Stimulated activated CD4-positive, alpha-beta T cell treated with anti-CD3 and anti-CD28 coated beads, Interleukin-1b, Interleukin-23, amount 100 ng/mL, for 48 hours (primary cell): ENCODE measurements at regions not wholly inside any gene's neighbourhood (a gene's known extent, or its start where the extent isn't known, plus 50 kb on each side); places are given as distances from the start of the nearest gene placed in this dataset.

Experiments used
- DNase-seq: peaks from one replicate; pipeline ENCODE4 v3.0.0-alpha.2; 2020

DNA sequence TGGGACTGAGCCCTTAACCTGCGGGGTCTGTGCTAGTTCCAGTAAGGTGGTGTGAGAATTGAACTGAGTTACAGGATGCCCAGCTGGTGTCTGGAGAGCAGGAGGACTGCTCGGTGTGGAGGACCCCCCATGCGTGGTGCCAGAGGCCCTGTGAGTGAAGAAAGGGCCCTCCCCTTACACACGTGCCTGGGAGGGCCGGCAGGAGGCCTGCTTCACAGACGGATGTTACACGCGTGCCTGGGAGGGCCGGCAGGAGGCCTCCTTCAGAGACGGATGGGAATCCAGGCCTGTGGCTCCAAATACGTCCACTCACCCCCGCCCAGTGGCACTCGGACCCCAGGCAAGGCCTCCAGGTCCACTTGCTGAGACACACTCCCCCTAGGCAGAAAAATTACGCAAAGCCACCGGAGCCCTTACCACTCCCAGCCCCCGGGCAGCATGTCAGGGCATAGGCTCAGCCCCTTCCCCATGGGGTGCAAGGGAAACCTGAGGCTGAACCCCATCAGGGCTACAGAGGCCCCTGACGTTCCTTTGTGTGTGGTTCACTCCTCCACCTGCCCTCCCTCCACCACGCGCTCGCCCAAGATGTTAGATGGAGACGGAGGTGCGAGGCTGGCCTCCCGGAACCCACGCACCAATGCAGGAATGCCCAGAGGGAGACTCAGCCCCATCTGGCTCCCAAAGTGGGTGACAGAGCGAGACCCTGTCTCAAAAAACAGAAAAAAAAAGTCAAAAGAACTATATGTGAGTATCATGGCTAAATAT, 227.8 kb downstream of the BRD1 start:
- no peak for DNase-seq

DNA sequence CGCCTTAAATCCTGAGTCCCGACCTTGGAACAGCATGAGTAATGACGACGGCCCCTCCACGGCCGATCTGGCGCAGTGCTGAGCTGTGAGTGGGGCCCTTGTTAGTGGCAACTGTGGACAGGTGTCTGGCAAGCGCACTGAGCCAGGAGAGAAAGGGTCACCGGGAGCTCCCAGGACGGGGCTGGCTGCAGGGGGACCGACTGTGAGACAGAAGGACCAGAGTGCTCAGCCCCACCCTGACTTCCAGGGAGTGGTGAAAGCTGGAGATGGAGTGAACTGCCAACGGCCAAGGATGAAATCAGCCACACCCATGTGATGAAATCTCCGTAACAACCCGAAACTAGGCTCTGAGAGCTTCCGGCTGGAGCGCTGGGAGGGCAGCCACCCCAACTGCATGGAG, 228.6 kb downstream of the BRD1 start:
- no peak for DNase-seq

DNA sequence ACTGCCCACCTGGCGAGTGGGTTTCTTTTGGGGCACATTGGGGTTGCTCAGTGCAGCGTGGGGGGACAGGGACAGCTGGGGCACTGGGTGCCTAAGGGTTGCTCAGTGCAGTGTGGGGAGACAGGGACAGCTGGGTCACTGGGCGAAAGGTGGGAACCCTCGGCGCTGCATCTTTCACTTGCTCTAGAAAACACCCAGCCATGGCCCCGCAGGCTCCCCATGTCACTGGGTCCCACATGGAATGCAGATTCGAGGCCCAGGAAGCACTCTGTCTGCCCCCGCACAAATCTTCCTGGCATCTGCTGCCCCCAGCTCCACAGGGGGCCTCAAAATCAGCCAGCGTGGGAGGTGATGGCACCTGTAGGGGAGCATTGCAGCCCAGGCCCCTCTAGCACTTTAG, 229.3 kb downstream of the BRD1 start:
- DNase-seq = no peak

DNA sequence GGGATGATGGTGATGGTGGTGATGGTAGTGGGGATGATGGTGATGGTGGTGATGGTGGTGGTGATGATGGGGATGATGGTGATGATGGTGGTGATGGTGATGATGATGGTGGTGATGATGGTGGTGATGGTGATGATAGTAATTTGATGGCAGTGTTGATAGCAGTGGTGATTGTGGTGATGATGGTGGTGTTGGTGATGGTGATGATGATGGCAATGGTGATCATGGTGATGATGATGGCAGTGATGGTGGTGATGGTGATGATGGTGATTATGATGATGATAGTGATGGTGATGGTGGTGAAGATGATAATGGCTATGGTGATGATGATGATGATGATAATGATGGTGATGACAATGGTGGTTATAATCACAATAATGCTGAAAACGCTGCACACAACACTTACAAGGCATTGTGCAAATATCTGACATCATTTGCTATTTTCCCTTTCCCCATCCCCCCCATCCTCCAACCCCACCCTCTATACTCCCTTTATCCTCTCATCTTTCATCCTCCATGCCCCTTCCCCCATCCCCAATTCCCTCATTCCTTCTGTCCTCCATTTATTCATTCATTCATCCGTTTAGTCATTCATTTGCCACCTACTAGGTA, 230.1 kb downstream of the BRD1 start:
- no peak for DNase-seq

DNA sequence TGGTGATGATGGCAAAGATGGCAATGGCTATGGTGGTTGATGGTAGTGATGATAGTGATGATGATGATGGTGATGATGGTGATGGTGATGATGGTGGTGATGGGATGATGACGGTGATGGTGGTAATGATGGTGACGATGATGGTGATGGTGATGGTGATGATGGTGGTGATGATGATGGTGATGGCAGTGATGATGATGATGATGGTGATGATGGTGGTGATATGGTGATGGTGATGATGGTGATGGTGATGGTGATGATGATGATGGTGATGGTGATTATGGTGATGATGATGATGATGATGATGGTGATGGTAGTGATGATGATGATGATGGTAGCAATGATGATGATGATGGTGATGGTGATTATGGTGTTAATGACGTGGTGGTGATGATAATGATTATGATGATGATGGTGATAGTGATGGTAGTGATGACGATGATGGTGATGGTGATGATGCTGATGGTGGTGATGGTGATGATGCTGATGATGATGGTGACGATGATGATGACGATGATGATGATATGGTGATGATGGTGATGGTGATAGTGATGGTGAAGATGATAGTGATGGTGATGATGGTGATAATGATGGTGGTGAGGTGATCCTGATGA, 232.1 kb downstream of the BRD1 start:
- DNase-seq = no peak

DNA sequence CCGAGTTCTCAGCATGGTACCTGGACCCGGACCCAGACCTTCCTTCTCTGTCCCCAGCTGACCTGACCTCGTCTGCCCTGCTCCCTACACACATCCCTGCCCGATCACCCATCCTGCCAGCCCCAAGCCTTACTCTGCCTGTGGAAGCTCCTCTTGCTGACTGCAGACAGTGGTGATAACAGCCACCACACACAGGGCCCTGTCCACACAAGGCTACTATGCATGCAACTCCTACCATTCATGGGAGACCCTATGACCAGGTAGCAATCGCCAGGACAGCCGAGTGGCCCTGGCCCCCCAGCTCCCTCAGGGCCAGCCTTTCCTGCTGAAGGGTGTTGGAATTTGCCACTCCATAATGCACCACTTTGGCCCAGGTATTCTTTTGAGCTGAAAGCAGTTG, 233.6 kb downstream of the BRD1 start:
- DNase-seq = no peak

DNA sequence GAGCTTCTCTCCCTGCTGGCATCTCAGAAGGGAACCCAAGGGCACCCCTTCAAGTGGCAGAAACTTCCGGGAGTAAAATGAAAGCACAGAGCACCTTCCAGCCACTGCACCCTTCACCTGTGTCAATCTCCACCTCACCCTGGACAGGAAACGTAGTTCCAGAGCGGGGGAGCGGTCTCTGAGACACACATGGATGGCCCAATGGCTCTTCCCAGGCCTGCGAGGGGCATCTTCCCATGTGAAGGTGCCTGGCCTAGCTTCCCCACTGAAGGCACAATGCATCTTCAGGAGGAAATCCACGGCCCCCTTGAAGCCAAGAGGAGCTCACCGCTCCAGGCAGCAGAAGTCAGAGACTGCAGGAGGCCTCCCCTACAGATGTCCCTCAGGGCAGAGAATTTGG, 234.2 kb downstream of the BRD1 start:
- DNase-seq = no peak

DNA sequence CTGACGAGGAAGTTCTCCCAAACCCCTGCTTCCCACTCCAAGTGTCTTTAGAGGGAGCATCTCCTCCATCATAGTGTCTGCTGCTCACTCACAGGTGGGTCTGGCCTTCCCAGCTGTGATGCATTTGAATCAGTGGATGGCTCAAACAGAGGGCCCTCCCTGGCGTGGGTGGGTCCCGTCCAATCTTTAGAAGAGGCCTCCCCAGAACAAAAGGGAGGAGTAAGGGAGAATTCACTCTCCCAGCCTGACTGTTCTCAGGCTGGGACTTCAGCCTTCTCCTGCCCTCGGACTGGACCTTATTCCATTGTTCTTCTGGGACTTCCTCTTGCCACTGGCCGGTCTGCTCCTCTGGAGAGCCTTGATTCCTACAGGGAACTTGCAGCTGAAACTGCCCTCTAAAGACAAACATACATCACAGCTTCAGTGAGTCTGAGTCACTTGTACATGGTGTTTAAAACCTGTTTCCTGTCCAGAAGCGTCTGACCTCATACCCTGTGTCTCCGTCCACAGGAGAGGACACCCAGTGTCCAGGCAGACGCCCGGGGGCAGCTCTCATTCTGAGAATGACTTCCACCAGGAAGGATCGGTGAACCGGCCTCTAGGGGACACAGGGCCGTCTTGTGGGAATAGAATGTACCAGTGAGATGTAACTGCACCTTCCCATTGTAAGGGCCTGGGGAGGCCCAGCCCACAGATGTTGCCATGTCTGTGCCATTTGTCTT, 234.7 kb downstream of the BRD1 start:
- DNase-seq = no peak

DNA sequence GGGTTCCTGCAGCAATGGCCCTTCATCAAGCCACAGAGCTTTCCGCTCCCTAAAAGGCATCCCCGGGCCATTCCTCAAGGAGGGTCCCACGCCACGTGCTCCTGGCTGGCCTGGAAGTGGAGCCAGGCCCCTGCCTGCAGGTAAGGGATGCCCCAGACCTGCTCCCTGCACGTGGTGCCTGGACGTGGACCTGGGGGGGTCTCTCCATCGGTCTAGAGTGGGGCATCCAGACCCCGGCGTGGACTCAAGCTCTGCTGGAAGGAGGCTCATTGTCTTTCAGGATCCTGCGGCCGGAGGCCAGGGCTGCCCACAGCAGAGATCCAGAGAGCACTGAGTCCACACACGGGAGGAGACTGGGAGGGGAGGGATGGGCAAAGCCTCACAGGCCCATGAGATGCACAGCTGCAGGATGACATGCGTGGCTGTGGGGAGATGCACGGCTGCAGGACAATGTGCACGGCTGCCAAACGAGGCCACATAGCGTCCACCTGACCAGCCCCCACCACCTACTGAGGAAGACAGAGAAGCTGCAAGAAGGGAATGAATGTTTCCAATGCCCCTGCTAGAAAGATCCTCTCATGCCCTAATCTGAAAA, 236.7 kb downstream of the BRD1 start:
- no peak for DNase-seq

DNA sequence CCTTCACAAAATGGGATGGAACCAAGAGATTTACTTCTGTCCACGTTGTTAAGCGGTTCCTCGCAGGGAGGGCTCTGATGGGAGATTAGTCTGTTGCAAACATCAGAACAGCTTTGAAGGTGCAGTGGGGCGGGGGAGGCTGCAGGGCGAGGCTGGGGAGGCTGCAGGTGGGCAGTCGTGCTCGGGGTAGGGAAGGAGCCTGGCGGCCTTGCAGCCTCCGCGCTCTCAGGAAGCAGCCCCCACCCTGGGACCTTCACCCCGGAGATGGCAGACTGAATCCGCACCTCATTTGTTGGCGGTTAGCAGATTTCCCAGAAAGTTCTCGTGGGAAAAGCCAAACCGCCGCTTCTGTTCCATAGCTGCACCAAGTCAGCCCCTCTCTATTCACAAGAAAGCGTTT, 237.3 kb downstream of the BRD1 start:
- no peak for DNase-seq

DNA sequence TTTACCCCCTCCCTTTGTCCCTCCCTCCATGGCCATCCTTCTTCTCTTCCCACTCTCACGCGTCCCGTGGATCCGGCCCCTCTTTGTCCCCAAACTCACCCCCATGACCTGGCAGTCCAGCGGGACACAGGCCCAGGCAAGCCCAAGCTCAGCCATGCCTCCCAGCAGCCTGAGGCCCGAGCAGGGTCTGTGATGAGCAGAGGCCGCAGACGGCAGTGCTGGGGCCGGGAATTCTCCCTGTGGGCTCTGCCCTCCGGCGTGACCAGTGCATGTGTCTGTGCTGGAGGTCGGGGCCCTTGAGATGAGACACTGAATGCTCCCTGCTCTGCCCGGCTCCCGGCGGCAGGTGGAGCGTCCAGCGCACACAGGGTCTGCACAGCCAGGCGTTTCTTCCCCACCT, 237.9 kb downstream of the BRD1 start:
- no peak for DNase-seq

DNA sequence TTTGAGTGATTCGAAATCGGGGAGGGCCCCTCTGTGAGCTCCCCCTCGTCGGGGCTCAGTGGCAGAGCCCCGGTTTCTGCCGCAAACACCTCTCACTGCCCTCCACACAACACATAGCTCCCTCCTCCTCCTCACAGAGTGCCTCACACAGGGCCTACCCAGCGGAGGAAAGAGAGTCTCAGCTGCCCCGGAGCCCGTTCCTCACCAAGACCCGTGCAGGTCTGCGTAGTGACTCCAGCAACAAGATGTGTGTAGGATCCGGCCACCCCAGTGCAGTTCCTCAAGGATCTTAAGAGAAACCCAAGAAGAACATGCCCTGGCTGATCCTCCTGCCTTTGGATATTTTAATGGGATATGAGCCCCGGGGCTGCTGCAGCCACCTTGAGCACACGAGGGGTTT, 238.4 kb downstream of the BRD1 start:
- DNase-seq = no peak

DNA sequence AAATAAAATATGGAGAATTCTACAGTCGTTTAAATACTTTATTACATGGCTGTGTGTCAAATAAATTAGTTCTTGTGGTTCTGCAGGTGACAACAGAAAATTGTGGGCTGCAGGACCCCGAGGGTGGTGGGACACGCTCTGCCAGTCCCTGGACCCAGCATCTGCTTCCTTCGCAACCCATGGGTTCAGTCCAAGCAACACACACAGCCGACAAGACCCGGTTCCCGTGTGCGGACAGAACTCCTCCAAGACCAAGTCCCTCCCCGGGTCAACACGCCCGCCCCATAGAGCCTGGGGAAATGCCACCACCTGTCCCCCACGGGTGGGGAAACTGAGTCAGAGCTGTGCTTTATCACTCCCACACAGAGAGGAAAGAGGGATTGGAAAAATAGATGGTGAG, 238.9 kb downstream of the BRD1 start:
- no peak for DNase-seq

DNA sequence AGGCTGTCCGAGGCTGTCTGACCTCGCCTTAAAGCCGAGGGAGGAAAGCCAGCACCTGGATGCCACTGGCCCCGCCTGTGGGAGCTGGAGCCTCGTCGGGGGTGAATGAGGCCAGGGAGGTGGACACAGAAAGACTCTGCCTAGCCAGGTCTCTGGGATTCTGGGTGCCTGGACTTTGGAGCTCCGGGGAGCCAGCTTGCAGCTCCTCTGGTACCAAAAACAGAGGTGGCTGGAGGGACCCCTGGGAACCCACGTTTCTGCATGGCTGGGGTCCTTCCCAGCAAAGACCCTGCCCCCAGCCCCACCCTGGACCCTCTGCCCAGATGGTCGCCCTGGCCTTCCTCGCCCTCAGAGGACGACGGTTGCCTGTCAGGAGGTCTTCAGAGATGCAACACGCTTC, 239.7 kb downstream of the BRD1 start:
- no peak for DNase-seq

DNA sequence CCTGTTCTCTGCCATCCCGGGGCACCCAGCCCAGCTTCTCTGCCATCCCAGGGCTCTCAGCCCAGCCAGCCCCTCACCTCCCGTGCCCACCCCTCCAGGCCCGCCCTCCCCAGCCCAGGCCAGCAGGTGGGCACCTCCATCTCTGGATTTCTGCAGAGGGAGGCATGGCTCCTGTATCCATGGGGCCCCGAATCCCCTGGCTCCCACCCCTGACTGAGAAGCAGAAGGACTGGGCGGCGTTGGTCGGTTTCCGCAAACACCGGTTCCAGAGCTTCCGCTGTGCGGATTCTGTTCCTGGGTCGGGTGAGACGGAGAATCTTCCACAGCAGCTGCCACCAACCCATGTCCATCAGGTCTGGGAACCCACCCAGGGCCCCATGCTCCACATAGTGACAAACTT, 240.3 kb downstream of the BRD1 start:
- DNase-seq = no peak

DNA sequence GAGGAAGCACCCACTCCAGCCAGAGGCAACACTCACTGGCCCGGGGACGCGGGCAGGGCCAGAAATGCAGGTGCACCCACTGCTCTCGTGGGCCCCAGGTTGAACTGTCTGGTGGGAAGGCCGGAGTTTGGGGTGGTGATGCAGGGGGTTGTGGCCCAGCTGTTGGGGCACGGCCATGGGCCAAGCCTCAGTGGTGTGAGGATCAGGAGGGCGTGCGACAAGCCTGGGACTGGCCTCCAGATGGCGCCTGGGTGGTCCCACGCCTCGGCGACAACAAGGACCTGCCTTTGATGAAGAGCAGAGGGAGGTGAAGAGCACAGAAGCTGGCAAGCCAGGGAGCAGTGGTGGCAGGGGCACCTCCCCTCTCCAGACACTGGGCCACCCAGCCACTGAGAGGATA, 240.8 kb downstream of the BRD1 start:
- DNase-seq = no peak

DNA sequence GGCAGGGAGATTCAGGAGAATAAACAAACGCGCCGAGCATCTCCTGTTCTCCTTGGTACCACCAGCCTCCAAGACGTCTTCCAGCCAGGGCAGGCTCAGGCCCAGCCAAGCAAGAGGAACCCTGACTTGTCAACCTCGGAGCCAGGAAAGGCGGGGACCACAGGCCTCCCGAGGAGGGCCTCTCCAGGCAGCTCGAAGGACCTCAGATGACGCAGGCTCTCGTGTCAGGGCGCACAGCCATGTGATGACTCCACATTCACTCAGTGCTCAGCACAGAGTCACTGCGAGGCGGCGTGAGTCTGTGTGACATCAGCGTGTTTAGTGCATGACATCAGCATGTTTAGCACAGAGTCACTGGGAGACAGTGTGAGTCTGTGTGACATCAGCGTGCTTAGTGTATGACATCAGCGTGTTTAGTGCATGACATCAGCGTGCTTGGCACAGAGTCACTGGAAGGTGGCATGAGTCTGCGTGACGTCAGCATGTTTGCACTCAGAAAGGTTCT, 241.4 kb downstream of the BRD1 start:
- no peak for DNase-seq

DNA sequence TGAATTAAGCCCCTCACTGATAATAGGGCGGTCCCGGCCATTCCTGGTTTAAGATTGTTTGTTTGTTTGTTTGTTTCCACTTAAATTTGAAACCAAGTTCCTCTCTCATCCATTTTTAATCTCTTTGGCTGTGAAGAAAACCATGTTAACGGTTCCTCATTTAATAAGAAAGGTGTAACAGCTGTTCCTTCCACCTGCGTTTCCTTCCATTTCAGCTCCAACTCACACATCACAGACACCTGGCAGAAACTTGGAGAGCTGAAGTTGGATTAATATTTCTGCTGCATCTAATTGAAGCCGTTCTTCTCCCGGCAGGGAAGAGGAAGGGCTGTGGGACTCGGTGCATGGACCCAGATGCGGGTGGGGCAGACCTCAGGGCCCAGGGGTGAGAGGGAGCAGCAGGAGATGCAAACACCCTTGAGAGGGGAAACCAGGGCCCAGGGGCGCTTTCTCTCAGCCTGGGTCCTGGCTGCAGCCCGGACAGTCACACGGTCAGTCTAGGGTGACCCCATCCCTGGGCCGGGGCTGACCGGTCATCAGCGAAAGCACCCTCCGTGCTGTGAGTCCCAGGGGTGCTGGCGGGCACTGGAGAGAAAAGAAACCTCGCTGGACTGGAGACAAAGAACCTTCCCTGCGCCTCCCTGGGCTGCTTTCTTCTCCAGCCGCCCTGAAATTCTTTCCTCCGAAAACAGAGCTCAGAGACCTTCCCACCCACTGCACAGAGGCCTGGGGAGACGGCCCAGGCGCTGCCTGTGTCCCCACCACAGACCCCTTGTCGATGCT, 242.0 kb downstream of the BRD1 start:
- no peak for DNase-seq

DNA sequence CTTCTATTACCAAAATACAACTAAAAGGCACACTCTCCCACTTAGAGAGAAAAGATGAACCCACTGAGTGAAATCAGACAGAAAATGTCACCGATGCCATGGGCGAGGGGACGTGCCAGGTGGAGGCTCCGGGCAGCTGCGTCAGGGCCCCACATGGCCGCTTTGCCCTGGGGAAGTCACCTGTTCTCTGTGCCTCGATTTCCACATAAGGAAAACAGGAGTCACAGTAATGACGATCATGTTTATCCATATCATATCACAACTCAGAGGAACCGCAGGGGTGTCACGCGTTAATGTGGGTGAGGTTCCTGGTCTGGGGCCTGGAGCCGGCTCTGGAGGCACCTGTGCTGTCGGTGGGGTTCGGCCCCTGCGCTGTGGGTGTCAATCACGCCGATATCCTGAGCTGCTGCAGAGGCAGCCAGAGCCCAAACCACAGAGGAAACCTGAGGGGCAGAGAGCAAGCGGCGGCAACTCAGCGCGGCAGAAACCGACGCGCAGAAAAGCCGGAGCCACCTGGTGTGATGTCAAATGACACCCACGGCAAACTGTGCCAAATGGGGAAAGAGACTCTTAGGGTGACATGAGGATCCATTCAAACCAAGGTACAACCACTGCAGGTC, 243.7 kb downstream of the BRD1 start:
- DNase-seq = no peak

DNA sequence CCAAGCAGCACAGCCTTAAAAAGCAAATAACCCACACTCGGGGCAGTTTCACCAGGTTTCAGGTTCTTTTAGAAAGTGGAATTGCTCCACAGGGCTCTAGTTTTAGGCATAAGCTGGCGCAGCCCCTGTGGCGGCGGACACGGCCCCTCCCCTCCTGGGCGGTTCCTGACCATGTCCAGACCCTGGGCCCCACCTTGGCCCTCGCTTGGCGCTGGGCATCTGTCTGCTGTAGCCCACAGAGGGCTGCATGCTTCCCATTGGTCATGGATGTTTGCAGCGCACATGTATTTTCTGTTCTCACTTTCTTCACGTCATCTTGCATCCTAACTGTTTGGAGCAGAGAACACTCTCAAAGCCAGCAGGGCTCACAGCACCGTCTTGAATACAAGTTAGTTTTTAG, 244.3 kb downstream of the BRD1 start:
- no peak for DNase-seq

DNA sequence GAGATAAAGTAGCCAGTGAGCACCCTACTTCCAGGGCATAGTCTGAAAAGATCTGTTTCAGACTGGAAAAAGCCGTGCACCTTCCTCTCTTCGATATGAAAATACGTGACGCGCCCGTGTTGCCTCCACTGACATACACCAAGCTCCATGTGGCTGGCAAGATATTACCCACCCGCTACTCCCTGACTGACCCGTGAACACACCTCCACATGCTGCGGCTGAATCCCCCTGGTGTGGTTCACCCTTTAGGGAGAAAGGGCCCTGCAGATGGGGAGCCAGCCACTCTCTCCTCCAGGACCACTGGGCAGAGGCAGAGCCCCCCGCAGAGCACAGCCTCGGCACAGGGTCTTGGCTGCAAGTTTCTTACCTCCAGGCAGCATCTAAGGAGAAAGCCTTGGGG, 245.0 kb downstream of the BRD1 start:
- DNase-seq = no peak

DNA sequence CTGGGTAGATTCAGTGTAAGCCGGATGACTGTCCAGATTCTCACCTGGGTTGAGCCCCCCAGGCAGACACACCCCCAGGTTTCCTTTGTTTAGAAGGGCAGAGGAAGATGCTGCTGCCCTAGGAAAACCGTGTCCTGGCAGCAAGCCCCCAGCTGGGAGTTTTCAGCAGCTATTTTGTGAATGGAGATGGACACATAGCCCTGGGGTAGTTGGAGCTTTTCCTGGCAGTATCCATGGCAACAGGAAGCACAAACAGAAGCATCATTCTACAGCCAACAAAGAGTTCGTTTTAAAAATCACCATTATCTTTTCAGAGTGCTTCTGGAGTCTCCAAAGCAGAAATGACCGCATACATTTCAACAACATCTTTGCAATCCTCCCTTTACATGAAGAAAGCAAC, 245.5 kb downstream of the BRD1 start:
- no peak for DNase-seq
